ENCODE measurements at regions not wholly inside any gene's neighbourhood (a gene's known extent, or its start where the extent isn't known, plus 50 kb on each side); places are given as distances from the start of the nearest gene placed in this dataset.

DNA sequence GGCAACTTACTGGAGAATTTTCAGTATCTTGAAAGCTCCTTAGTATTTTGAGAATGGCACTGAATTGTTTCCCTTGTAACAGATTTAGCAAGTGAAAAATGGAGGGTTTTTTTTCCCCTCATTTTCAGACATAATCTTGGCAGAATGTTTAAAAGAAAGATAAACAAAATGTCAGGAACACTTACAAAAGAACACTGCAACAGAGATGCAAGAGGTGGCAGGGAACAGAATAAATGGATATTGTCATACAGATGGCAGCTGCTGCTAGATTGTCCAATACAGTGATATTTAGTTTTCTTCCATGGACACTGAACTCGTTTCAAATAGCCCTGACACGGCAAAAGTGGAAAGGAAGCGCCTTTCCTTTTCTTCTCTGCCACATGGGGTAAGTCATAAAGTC, 76.9 kb upstream of the ZNF608 start:
- WGBS (ENCODE audit: insufficient coverage, insufficient replicate concordance, low lambda C conversion rate, missing lambda C conversion rate) = 0% methylated on average over 3 of the region's 3 CpGs
- Histone ChIP-seq H3K4me3 (no peak overlapping the region), H2AFZ (ENCODE audit: control insufficient read depth, low read depth, low read length) (no peak overlapping the region), H3K4me1 (ENCODE audit: control insufficient read depth, insufficient read depth, low read length) (peaks cover 5% of the 10 kb centered on the region; the same call in 1 of the 2 replicates), H3K36me3 (ENCODE audit: control insufficient read depth in 2 of 2, insufficient read depth in 2 of 2, low read length in 1 of 2) (no peaks in the 10 kb centered on the region), H3K27me3 (replicated peaks in 1 of 2; ENCODE audit: control insufficient read depth in 2 of 2, insufficient read depth in 2 of 2, low read length in 1 of 2) (no peaks in the 10 kb centered on the region), H3K4me2 (ENCODE audit: control insufficient read depth, insufficient read depth) (no peak overlapping the region), H3K9ac (ENCODE audit: control insufficient read depth, insufficient read depth, low read length) (no peak overlapping the region), H4K20me1 (ENCODE audit: control insufficient read depth, insufficient read depth) (no peaks in the 10 kb centered on the region), H3K9me3 (replicated peaks; ENCODE audit: control insufficient read depth, insufficient read depth, low read length) (no peaks in the 10 kb centered on the region; the same call in 2 of the 3 replicates), H3K27ac (ENCODE audit: control insufficient read depth, insufficient read depth) (no peak overlapping the region), H3K79me2 (ENCODE audit: control insufficient read depth, insufficient read depth, low read length) (no peaks in the 10 kb centered on the region)
- FAIRE-seq = no peak
- intact Hi-C loops (cut with micrococcal nuclease; ENCODE audit: unreplicated experiment) (no loop called here), in situ Hi-C loops (cut with MboI) (no loop called here)
- no peak for ATAC-seq
- DNase-seq (ENCODE audit: low read depth, low spot score) = no peak
- BruUV-seq (replicated peaks) = no TSS peak
- ChIA-PET CTCF (interaction anchor here (0.6 kb wide), 1 partner anchor 384 kb away, joined by 4 read pairs; no protein-coding TSS in a partner anchor), SMC1A (ENCODE audit: uncharacterized antibody, unreplicated experiment) (no interaction called here), RAD21 (ENCODE audit: unreplicated experiment) (no interaction called here), POLR2A (no interaction called here)
- TF ChIP-seq EED (IDR thresholded peaks at IDR 0.05; ENCODE audit: low read depth) (no peak), RFX5 (IDR thresholded peaks at IDR 0.05; ENCODE audit: low read depth, low read length) (no peak), POU2F2 (IDR thresholded peaks at IDR 0.05; ENCODE audit: borderline replicate concordance, low read depth, low read length) (no peak), MYC (IDR thresholded peaks at IDR 0.05; ENCODE audit: insufficient read depth, insufficient read length, insufficient replicate concordance, low read length, severe bottlenecking) (no peak), KDM1A (IDR thresholded peaks at IDR 0.05; ENCODE audit: borderline replicate concordance) (no peak), PML (IDR thresholded peaks at IDR 0.05; ENCODE audit: low read length) (no peak), EZH2 (IDR thresholded peaks at IDR 0.05; ENCODE audit: borderline replicate concordance, control insufficient read depth, low read depth, low read length) (no peak), MEF2A (IDR thresholded peaks at IDR 0.05; ENCODE audit: insufficient read depth, low read depth, low read length) (no peak), ESRRA (IDR thresholded peaks at IDR 0.05; ENCODE audit: low read length) (no peak), PAX8 (IDR thresholded peaks at IDR 0.05) (no peak), HDGF (IDR thresholded peaks at IDR 0.05) (no peak), NFYB (IDR thresholded peaks at IDR 0.05; ENCODE audit: insufficient read depth, low read depth, low read length) (no peak), STAT3 (IDR thresholded peaks at IDR 0.05; ENCODE audit: low read depth, low read length) (no peak)
- TF ChIP-seq, protein P1, sequence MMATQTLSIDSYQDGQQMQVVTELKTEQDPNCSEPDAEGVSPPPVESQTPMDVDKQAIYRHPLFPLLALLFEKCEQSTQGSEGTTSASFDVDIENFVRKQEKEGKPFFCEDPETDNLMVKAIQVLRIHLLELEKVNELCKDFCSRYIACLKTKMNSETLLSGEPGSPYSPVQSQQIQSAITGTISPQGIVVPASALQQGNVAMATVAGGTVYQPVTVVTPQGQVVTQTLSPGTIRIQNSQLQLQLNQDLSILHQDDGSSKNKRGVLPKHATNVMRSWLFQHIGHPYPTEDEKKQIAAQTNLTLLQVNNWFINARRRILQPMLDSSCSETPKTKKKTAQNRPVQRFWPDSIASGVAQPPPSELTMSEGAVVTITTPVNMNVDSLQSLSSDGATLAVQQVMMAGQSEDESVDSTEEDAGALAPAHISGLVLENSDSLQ (IDR thresholded peaks at IDR 0.05) = no peak

All from GM12878 (cell line).